Raji (cell line): ENCODE measurements at regions not wholly inside any gene's neighbourhood (a gene's known extent, or its start where the extent isn't known, plus 50 kb on each side); places are given as distances from the start of the nearest gene placed in this dataset.

ENCODE experiments used
- POLR2A ChIP-seq: IDR thresholded peaks from 2 replicates; pipeline ENCODE4 v1.6.1; 2011; ENCODE audit warnings: low read depth, low read length, control low read depth; ENCODE audit not compliant: insufficient read depth

DNA sequence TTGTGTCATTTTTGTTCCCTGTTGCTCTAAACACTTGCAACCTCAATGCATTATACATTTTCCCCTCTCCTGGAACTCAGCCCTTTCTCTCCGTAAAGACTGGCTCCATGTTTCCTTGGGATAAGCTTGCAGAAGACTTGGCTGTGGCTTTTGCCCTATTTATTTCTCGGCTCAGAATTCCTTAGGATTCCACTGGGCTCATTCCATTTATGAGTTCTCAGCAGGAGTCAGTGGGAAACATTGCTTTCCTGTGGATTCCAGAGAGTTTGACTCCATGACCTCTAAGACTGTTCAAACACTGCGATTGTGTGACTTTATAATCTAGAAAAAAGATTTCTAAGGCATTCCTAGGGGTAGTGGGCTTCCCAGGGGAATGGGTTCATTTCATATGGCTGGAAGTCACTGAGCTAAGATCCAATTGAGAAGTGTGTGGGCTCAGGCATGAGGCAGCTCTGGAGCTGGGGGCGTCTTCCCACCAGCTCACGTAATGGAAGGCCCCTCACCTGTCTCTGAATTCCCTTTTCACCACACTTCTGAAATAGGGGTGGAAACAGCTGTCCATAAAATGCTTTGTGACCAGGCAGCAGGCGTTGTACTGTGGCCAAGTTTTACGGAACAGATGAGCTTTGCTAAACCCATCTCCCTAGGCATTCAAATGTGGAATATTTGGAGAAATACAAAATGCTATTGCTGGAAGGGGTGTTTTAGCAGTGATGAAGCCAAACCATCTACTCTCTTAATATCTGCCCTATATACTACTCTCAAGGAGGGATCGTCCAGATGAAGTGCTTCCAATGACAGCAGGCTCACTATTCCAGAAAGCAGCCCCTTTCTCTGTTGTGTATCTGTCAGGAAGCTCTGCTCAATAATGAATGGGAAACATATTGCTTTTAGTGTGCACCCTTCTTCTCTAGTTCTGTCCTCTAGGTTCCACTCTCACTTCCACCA lies 91.8 kb upstream of the BCL6 start:
- no peak for TF ChIP-seq POLR2A

DNA sequence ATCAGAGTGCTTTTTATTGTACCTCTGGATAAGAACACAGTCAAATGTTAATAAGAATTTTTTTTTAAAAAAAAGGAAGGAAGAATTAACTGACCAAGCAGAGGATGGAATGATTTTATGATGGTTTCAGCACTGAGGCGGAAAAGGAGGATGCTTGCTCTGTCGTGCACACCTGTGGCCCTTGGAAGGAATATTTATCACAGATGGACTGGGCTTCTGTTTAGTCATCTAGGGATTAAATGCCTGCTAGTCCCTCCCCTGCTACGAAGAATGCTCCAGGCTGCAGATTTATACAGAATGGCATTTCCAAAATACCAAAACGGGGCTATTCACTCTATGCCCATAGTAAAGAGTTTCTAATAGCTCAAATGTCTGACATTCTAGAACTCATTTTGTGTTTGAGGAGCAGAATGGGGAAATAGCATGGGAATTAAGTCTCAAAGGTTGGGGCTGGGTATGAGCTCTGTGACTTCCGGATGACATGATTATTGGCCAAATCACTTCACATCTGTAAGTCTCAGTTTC lies 92.8 kb upstream of the BCL6 start:
- no peak for TF ChIP-seq POLR2A

DNA sequence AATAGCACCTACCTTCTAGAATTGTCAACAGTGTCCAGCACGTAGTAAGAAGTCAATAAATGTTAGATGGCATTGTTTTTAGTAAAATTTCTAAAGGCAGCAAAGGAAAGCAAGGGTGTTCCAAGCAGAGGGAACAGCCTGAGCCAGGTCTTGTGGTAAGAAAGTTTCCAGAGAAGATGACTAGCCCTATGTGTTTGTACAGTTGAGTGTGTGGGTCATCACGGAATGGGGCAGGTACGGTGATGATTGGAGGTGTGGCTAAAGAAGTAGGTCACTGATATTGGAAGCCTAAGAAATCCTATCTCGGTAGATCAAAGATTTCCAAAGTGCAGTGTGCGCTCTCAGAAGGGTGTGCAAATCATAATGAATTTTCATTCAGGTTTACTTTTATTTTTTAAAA lies 94.2 kb upstream of the BCL6 start:
- TF ChIP-seq POLR2A, result no peak

DNA sequence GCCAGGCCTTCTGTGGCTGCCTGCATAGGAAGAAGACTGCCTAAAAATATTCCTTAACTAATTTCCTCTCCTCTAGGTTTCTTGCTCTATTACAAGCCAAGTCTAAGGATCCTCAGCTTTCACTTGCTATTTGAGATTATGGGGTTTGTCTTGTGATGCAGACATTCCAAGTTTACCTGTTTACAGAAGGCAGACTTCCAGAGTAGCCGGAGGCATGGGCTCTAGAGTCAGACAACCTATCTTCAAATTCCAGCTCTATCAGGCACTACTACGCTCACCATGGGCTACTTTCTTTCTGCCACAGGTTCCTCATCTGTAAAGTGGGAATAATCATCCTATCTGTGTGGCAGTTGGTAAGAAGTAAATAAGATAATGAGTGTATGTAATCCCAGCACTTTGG lies 95.6 kb upstream of the BCL6 start:
- TF ChIP-seq POLR2A, result no peak

DNA sequence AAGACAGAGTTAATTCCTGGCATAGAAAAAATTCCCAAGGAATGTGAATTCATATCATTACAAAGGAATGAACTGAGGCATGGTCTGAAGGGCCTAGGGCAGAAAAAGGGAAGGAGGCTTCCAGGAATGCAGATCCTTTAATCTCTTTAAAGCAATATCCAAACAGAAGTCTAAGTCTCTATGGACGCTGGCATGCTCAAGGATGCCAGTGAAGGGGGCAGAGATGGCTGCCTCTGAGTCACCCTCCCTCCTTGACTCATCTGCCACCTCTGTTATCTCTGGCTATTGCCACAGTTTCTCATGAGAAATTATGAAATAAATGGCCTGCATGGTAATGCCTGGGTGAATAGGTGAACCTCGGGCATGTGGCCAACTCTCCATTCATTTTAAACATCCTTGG lies 96.3 kb upstream of the BCL6 start:
- TF ChIP-seq POLR2A, result no peak

DNA sequence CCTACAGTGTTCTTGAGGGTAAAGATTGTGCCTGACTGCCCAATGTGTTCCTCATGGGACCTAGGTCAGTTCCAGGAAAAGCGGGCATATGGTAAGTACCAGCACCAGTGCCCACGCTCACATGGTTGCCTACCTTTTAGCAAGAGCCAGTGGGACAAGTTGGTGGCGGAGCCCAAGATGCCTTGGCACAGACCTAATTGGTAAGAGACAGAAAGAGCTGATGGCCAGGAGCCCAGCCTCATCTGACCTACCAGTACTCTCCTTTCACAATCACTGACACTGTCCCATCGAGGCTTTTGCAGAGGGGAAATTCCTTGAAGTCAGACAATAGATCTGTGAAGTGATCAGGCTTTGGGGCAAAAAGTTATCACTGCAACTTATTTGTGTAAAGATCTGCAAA lies 98.4 kb upstream of the BCL6 start:
- no peak for TF ChIP-seq POLR2A

DNA sequence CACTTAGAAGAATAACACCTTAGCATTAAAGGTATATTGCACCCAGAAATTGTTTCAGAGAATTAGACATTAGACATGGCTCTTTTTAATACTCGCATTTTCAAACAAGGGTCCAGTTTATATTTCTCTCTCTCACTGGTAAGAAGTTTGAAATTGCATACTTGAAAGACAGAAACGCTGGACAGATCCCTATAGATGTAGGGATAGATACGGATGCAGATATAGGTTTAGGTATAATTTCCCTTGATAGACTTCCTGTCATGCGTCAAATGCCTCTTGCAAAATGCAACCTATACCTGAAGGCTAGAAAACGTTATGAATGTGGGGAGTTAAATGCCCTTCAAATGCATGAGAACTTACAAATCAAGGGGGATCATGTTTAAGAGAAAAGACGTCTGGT lies 99.4 kb upstream of the BCL6 start:
- TF ChIP-seq POLR2A, result no peak

DNA sequence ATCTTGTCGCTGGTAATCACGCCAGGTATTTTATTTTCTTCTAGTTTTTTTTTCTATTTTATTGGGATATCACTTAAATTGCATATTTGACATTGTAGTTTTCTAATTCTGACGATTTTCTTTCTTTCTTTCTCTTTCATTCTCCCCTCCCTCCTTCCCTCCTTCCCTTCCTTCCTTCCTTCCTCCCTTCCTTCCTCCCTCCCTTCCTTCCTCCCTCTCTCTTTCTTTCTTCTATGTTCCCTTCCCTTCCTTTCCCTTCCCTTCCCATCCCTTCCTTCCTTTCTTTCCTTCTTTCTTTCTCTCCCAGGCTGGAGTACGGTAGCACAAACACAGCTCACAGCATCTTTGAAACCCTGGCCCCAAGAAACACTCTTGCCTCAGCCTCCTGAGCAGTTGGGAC lies 100.6 kb upstream of the BCL6 start:
- TF ChIP-seq POLR2A, result no peak

DNA sequence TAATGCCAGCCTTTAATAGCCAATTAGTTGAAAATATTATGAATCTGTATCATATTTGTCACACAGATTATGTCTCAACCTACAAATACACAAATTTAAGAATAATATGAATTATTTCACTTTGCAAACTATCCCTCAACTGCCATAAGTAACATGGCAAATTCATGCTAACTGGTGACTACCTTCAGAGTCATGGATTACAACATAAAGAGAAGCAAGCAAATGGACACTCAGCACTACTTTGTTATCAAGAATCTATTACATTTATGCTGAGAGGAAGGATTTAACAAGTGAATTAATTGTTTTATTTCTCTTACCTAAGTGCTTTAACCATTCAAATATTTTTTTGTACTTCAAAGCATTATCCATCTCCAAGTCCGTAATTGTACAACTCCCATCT lies 103.1 kb upstream of the BCL6 start:
- TF ChIP-seq POLR2A, result no peak

DNA sequence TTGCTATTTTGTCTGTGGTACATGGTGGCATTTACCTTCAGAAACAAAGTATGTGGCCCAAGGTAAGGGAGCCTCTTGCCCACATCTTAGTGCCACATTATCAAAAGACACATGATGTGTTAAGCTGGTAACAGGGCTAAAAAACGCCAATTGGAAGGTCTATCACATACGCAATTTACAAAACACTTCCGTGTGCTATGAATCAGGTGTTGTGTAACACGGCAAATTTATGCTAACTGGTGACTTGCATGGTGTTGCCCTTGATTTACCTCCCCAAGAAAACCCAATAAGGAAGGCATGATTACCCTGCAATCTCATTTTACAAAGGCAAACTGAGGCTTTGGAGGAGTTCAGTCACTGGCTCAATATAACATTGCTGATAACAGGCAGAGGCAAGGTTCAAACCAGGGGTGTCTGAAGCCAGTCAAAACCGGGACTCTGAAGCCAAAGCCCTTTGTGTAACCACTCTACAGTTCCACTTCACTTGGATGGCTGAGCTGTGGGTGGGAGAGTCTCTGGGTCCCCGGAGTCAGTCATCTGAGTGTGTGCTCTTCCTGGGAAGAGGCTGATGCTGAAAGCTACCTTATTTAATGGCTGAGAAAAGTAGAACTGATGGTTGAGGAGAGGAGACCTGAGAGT lies 103.9 kb upstream of the BCL6 start:
- TF ChIP-seq POLR2A, result no peak

DNA sequence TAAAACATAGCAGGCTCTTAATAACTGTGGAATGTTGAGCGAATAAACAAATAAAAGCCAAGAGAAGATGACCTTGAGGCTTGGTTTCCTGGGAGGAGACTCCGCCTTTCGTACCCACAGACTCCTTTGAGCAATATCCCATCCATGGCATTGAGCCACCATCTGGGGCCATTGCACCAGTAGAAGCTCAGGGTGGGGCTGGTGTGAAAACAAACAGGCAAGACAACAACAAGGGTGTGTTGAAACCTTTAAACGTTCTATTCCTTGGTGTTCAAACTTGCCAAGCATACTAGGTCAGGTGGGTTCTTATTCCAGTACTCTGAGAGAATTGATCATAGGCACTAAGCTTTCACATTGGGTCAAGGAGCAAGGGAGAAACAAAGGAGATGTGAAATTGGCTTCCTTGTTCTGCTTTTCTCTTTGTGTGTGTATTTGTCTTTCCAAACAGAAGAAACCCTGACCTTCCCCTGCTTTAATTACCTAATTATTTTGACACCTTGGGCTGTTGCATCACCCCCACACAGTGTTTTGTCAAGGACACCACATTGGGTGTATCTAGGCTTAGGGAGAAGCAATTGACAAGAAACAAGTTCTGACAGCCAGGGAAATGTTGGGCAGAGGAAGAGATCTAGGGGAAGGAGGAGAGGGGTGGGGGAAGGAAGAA lies 105.1 kb upstream of the BCL6 start:
- no peak for TF ChIP-seq POLR2A

DNA sequence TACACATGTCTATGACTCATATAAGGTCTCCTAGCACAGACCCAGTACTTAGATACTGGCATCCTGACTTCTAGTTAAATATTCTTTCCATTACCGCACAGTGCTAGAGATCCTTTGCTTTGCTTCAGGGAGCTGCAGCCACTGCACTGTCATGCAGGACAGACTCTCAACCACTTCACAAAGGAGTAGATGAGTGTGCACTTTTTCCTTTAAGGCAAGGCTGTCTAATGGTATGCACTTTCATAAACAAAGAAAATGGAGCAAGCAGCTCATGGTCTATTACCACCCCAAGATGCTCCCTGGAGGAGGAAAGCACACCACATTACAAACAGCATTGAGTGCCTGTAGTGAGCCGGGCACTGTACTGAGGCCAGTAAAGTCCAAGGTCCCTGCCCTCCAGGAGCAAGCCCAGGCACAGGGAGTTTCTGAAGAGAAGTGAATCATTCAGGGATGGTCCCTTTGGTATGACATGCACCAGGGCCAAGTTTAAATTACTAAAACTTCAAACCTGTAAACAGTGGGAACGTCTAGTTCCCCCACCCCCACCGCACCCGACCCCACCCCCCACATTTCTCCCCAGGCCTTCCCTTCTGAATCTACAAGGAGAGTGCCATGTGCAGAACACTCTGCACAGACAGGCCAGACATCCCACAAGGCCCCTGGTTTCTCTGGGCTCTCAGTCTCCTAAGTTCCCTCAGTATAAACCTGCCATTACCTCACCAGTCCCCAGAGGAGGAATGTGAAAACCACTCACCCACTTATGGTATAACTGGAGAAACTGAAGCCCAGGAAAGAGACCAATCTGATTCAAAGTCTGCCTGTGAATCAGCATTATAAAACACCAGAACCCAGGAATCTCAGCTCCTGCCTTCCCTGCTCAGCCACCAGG lies 107.8 kb upstream of the BCL6 start:
- TF ChIP-seq POLR2A, result no peak

DNA sequence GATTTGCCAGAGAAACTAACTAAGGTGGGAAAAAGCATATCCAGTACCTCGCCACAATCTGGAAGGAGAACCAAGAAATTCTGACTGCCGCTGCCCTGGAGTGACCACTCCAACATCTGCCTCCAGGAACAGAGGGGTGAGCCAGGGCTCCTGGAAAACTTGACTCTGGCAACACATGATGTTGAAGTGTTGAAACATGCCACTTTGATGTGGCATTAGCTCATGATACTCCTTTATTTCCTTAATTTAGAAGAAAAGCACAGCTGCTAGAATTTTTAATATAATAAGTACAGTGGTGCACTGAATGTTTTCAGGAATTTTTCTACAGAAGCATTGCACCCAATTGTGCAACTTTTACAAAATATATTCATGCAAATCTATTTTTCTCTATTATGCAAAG lies 109.9 kb upstream of the BCL6 start:
- no peak for TF ChIP-seq POLR2A

DNA sequence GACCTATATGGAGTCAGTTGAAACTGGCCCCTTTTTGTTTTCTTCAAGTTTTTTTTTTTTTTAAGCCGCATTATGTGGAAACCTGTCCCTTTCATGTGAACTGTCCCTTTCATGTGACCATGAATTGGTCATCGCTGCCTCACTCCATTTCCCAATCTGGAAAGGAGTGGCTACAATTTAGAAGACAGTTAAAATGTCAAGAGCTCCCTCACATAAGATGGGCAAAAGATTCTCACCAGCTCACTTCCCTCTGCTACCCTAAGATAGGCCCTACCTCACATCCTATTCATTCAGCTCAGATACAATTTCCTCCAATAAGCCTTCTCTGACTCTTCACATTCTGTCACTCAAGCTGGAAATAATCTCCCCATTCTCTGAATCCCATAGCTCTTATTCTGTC lies 111.3 kb upstream of the BCL6 start:
- no peak for TF ChIP-seq POLR2A

DNA sequence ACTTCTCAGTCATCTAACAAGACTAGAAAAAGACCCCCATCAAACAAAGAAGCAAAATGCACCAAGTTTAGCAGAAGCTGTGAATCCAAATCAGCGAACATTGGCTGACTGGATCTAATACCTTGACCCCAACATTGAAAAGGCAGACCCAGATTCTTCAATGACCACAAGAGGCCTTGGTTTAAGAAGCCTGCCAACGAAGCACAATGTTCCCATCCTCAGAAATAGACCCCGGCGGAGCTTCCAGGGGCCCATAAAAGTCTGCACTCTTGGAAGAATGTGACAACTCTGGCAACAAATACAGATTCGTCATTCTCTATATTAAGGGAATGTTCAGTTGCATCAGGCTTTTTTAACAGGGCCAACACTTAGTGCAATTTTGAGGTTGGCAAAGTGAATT lies 112.8 kb upstream of the BCL6 start:
- no peak for TF ChIP-seq POLR2A
